HL-60 (cell line): ENCODE measurements at regions not wholly inside any gene's neighbourhood (a gene's known extent, or its start where the extent isn't known, plus 50 kb on each side); places are given as distances from the start of the nearest gene placed in this dataset.

Source experiments
- DNase-seq, 2 experiments: peaks; one replicate each; pipeline ENCODE4 v3.0.0-alpha.2; 2010 to 2020; ENCODE audit warnings: low read depth in 1 of 2, low spot score in 1 of 2
- H3K27ac ChIP-seq: fragments of 250-450 bp; sonication (Bioruptor Pico); replicated peaks from 2 replicates; pipeline ENCODE4 v1.5.1; 2020; ENCODE audit warnings: mild to moderate bottlenecking, moderate library complexity
- H3K27me3 ChIP-seq: fragments of 250-450 bp; sonication (Bioruptor Pico); 2 replicates; pipeline ENCODE4 v1.5.1; 2021; ENCODE audit warnings: mild to moderate bottlenecking, moderate library complexity; ENCODE audit not compliant: insufficient read depth, poor library complexity, severe bottlenecking
- H3K4me3 ChIP-seq: replicated peaks from 2 replicates; pipeline ENCODE4 v1.5.1; 2011; ENCODE audit warnings: mild to moderate bottlenecking, control low read depth, low read length; ENCODE audit not compliant: insufficient read depth
- GABPA ChIP-seq: IDR thresholded peaks from 2 replicates; pipeline ENCODE4 v1.6.1; 2012; ENCODE audit warnings: low read depth
- POLR2AphosphoS5 ChIP-seq: IDR thresholded peaks from 2 replicates; pipeline ENCODE4 v1.6.1; 2012; ENCODE audit warnings: low read depth
- SPI1 ChIP-seq: IDR thresholded peaks from 2 replicates; pipeline ENCODE4 v1.6.1; 2012; ENCODE audit warnings: low read depth, mild to moderate bottlenecking, borderline replicate concordance
- TF ChIP-seq, protein P1 (sequence below): IDR thresholded peaks from one replicate; pipeline ENCODE4 v1.5.1; 2011; ENCODE audit warnings: low read length, control low read depth, inconsistent platforms; ENCODE audit not compliant: insufficient read depth
- TF ChIP-seq, protein P2 (sequence below): IDR thresholded peaks from 2 replicates; pipeline ENCODE4 v1.6.1; 2012; ENCODE audit warnings: low read depth; ENCODE audit not compliant: insufficient replicate concordance

- H3K27ac ChIP-seq: no peak overlapping the region
- no peak overlapping the region for H3K4me3 ChIP-seq
Measured at GRCh38 chr3:64464955-64465354, 222.8 kb downstream of the ADAMTS9 start.

GRCh38 chr3:64463981-64464380 lies 223.8 kb downstream of the ADAMTS9 start:
- no peak for TF ChIP-seq POLR2AphosphoS5
- no peak for TF ChIP-seq GABPA
- no peak for TF ChIP-seq SPI1
- TF ChIP-seq, protein P1, sequence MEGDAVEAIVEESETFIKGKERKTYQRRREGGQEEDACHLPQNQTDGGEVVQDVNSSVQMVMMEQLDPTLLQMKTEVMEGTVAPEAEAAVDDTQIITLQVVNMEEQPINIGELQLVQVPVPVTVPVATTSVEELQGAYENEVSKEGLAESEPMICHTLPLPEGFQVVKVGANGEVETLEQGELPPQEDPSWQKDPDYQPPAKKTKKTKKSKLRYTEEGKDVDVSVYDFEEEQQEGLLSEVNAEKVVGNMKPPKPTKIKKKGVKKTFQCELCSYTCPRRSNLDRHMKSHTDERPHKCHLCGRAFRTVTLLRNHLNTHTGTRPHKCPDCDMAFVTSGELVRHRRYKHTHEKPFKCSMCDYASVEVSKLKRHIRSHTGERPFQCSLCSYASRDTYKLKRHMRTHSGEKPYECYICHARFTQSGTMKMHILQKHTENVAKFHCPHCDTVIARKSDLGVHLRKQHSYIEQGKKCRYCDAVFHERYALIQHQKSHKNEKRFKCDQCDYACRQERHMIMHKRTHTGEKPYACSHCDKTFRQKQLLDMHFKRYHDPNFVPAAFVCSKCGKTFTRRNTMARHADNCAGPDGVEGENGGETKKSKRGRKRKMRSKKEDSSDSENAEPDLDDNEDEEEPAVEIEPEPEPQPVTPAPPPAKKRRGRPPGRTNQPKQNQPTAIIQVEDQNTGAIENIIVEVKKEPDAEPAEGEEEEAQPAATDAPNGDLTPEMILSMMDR: no peak
- TF ChIP-seq, protein P2, sequence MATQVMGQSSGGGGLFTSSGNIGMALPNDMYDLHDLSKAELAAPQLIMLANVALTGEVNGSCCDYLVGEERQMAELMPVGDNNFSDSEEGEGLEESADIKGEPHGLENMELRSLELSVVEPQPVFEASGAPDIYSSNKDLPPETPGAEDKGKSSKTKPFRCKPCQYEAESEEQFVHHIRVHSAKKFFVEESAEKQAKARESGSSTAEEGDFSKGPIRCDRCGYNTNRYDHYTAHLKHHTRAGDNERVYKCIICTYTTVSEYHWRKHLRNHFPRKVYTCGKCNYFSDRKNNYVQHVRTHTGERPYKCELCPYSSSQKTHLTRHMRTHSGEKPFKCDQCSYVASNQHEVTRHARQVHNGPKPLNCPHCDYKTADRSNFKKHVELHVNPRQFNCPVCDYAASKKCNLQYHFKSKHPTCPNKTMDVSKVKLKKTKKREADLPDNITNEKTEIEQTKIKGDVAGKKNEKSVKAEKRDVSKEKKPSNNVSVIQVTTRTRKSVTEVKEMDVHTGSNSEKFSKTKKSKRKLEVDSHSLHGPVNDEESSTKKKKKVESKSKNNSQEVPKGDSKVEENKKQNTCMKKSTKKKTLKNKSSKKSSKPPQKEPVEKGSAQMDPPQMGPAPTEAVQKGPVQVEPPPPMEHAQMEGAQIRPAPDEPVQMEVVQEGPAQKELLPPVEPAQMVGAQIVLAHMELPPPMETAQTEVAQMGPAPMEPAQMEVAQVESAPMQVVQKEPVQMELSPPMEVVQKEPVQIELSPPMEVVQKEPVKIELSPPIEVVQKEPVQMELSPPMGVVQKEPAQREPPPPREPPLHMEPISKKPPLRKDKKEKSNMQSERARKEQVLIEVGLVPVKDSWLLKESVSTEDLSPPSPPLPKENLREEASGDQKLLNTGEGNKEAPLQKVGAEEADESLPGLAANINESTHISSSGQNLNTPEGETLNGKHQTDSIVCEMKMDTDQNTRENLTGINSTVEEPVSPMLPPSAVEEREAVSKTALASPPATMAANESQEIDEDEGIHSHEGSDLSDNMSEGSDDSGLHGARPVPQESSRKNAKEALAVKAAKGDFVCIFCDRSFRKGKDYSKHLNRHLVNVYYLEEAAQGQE: no peak
- no peak for DNase-seq
- no peaks in the 10 kb centered on the region for H3K27me3 ChIP-seq
- H3K27ac ChIP-seq: no peak overlapping the region
- H3K4me3 ChIP-seq: no peak overlapping the region

More at GRCh38 chr3:64464955-64465354, 222.8 kb downstream of the ADAMTS9 start:
- no peaks in the 10 kb centered on the region for H3K27me3 ChIP-seq
- TF ChIP-seq, protein P1: no peak
- TF ChIP-seq, protein P2: no peak
- no peak for TF ChIP-seq POLR2AphosphoS5
- TF ChIP-seq GABPA: no peak
- TF ChIP-seq SPI1: no peak
- DNase-seq: no peak

DNA sequence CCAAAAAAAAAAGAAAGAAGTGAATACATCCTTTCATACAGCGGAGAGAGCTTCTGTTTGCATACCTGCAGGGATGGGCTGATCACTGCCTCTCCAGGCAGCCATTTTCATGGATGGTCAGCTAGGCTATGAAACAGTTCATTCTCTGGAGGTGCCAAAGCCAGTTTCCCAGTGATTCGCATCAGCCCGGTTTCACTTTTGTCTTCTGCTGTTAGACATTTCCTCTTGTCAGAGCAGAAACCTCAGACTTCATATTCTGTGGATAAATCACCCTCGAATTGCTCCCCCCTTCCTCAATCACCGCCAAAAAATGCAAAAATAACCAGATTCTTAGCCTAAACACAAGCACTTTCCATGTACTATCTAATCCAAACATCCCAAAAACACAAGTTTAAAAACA lies 225.6 kb downstream of the ADAMTS9 start:
- Histone ChIP-seq H3K27ac (no peak overlapping the region), H3K27me3 (no peaks in the 10 kb centered on the region), H3K4me3 (no peak overlapping the region)
- no peak for DNase-seq
- no peak for TF ChIP-seq POLR2AphosphoS5
- TF ChIP-seq, protein P2: no peak
- TF ChIP-seq SPI1: no peak
- TF ChIP-seq, protein P1: no peak
- TF ChIP-seq GABPA: no peak
